ENCODE measurements at regions not wholly inside any gene's neighbourhood (a gene's known extent, or its start where the extent isn't known, plus 50 kb on each side); places are given as distances from the start of the nearest gene placed in this dataset.

- TF ChIP-seq CTCF (IDR thresholded peaks at IDR 0.05) (no peak), POLR2A (IDR thresholded peaks at IDR 0.05) (no peak), EP300 (IDR thresholded peaks at IDR 0.05) (no peak), POLR2AphosphoS5 (IDR thresholded peaks at IDR 0.05) (no peak)
These were observed 840.3 kb upstream of the ZEB2 start for GRCh38 chr2:145360129-145360790.
